VCaP (cell line): ENCODE measurements at regions not wholly inside any gene's neighbourhood (a gene's known extent, or its start where the extent isn't known, plus 50 kb on each side); places are given as distances from the start of the nearest gene placed in this dataset.

Source experiments
- H3K27ac ChIP-seq: fragments of 450-650 bp; 2 replicates; pipeline ENCODE4 v1.5.1; 2017
- TF ChIP-seq, protein P1 (sequence below): fragments of 450-650 bp; conservative IDR thresholded peaks from 2 replicates; pipeline ENCODE4 v1.5.1; 2017; ENCODE audit warnings: mild to moderate bottlenecking, moderate library complexity

DNA sequence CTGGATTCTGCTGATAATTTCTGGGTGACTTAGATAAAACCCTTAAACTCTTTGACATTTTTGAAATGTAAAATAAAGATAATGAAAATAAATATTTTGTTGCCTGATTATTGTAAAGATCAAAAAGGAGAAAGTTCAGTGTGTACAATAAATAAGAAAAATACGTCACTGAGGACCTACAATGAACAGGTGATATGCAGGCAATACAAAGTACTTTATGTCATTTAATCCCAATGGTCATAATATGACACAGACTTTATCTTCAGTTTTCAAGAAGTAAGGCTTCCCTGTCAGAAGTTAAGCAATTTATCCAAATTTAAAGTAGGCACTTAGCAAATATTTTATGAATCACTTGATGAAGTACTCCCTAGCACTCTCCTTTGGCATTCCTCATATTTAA lies 532.8 kb downstream of the GBA3 start:
- H3K27ac ChIP-seq, result no peak overlapping the region
- TF ChIP-seq, protein P1, sequence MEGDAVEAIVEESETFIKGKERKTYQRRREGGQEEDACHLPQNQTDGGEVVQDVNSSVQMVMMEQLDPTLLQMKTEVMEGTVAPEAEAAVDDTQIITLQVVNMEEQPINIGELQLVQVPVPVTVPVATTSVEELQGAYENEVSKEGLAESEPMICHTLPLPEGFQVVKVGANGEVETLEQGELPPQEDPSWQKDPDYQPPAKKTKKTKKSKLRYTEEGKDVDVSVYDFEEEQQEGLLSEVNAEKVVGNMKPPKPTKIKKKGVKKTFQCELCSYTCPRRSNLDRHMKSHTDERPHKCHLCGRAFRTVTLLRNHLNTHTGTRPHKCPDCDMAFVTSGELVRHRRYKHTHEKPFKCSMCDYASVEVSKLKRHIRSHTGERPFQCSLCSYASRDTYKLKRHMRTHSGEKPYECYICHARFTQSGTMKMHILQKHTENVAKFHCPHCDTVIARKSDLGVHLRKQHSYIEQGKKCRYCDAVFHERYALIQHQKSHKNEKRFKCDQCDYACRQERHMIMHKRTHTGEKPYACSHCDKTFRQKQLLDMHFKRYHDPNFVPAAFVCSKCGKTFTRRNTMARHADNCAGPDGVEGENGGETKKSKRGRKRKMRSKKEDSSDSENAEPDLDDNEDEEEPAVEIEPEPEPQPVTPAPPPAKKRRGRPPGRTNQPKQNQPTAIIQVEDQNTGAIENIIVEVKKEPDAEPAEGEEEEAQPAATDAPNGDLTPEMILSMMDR, result no peak

DNA sequence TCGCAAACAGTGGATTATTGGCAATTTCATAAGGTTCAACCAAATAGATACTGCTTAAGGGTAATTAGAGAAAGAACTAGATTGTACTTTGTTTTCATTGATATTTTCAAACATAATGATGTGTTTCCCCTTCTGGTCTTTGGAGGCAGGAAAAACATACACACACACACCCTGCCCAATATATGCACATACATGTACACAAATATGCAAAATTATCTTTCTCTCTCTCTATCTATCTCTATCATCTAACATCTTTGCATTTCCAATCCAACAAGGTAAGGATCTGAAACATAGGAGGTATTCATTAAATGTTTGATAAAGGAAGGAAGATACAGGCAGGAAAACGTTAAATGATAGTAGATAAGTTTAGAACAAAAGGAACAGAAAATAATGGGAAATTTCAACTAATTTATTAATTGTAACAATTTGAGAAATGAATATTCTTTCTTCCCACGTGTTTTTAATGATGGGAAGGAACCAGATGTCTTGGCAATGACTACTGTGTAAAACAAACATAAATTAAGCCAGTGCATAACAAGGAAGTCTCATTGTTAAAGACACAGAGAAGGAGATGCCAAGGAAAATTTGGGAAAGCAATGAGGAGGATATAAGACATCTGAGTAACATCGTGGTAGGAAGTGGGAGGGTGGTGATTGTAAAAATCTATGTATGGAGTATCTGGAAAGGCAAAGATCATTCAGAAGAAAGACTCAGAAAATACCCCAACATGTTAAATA lies 532.1 kb downstream of the GBA3 start:
- no peak overlapping the region for H3K27ac ChIP-seq
- TF ChIP-seq, protein P1, result no peak

DNA sequence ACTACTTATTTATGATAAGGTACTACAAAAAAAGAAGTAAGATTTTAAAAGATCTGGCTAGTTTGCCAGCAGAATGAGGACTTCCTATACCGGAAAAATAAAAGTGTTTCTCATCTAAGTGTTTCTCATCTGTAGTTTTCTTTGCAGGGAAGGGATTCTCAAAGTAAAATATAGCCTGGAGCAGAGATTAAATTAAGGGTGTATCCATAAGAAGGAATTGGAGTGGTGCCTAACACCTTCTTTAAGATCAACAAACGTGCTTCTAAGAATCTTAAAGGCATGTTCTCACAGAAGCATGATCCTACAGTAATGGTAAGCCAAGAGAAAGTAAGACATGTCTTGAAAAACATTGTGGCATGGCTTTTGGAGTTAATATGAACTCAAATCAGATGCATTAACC lies 528.2 kb downstream of the GBA3 start:
- no peak overlapping the region for H3K27ac ChIP-seq
- TF ChIP-seq, protein P1, result no peak

DNA sequence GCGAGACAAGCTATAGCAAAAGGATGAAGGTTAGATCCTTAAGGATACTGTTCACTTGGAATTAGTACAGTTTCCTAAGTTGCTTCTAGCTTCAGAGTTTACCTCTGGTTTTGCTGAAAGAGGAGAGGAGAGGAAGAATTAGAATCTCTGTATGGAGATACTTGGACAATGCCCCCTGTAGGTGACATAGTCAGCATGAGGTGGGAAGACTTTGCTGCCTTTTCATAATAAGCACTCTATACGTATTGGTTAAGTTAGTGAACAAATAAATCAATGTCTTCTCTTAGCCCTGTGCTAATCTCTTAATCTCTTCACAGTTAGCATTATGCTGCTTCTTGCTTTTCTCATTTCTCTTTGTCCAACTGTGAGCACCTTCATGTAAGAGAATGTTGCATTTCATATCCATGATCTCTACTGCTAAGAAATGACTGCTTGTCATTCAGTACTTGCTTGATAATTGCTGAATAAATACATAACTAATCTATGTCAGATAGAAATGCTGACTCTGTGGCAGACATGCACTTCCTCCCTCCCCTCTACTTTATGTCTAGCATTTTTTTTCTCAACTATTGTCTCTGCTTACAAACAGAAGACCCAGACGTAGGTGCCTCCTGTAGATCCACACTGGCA lies 527.2 kb downstream of the GBA3 start:
- TF ChIP-seq, protein P1, result no peak
- H3K27ac ChIP-seq, result no peak overlapping the region

DNA sequence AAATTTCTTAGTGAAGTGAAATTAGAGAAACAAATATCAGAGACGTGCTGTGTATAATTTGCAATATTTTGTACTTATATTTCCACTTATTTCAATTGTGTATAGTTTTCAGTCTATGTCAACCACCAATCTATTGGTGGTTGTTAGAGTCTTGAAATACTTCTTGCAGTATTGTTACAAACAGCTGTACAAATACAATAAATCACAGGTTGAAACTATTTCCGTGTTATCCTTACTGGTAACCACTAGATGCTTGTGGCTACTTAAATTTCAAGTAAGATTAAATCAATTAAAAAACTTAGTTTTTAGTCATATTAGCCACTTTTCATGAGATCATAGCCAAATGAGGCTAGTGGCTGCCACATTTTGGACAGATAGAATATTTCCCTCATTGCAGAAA lies 520.5 kb downstream of the GBA3 start:
- no peak overlapping the region for H3K27ac ChIP-seq
- TF ChIP-seq, protein P1, result no peak

DNA sequence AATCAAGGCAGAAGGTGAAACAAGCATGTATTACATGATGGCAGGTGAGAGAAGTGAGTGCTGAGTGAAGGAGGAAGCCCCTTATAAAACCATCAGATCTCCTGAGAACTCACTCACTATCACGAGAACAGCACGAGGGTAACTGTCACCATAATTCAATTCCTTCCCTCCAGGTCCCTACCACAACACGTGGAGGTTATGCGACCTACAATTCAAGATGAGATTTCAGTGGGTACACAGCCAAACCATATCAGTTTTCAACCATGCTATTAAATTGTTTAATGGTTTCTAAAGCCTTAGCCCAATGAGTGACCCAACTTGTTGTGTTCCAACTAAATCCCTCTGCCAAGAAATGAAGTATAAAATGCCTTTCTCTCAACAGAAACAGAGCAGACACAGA lies 519.8 kb downstream of the GBA3 start:
- TF ChIP-seq, protein P1, result no peak
- no peak overlapping the region for H3K27ac ChIP-seq

DNA sequence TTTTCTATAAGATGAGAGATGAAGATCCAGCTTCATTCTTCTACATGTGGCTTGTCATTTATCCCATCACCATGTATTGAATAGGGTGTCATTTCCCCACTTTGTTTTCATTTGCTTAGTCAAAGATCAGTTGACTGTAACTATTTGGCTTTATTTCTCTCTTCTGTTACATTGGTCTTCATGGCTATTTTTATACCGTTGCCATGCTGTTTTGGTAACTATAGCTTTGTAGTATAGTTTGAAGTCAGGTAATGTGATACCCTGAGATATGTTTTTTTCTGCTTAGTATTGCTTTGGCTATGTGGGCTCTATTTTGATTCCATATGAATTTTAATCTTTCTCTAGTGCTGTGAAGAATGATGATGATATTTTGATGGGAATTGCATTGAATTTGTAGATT lies 514.3 kb downstream of the GBA3 start:
- TF ChIP-seq, protein P1, result no peak
- H3K27ac ChIP-seq, result no peak overlapping the region
